Hepatocyte (in vitro differentiated cells): ENCODE measurements at regions not wholly inside any gene's neighbourhood (a gene's known extent, or its start where the extent isn't known, plus 50 kb on each side); places are given as distances from the start of the nearest gene placed in this dataset.

ENCODE experiments used
- DNase-seq: peaks from one replicate; pipeline ENCODE4 v3.0.0-alpha.2; 2016; ENCODE audit warnings: low spot score
- H2AFZ ChIP-seq: fragments of 200-600 bp; sonication (generic); 2 replicates; pipeline ENCODE4 v1.6.0; 2016; ENCODE audit warnings: antibody characterized with exemption, mild to moderate bottlenecking
- H3K27ac ChIP-seq: fragments of 200-600 bp; sonication (generic); 2 replicates; pipeline ENCODE4 v1.5.1; 2016; ENCODE audit warnings: mild to moderate bottlenecking
- H3K27me3 ChIP-seq: fragments of 200-600 bp; sonication (generic); 2 replicates; pipeline ENCODE4 v1.6.1; 2016
- H3K36me3 ChIP-seq: fragments of 200-600 bp; sonication (generic); replicated peaks from 2 replicates; pipeline ENCODE4 v1.5.1; 2016; ENCODE audit warnings: low read depth; ENCODE audit not compliant: insufficient read depth
- H3K4me1 ChIP-seq: fragments of 200-600 bp; sonication (generic); 2 replicates; pipeline ENCODE4 v1.5.1; 2016; ENCODE audit warnings: mild to moderate bottlenecking, moderate library complexity; ENCODE audit not compliant: insufficient read depth
- H3K4me2 ChIP-seq: fragments of 200-600 bp; sonication (generic); 2 replicates; pipeline ENCODE4 v1.6.0; 2016
- H3K4me3 ChIP-seq: fragments of 200-600 bp; sonication (generic); 2 replicates; pipeline ENCODE4 v1.5.1; 2016; ENCODE audit warnings: mild to moderate bottlenecking
- H3K79me2 ChIP-seq: fragments of 200-600 bp; sonication (generic); 2 replicates; pipeline ENCODE4 v1.6.0; 2017; ENCODE audit warnings: mild to moderate bottlenecking
- H3K9me2 ChIP-seq: fragments of 200-600 bp; sonication (generic); replicated peaks from 2 replicates; pipeline ENCODE4 v1.6.0; 2017; ENCODE audit warnings: mild to moderate bottlenecking; ENCODE audit not compliant: insufficient read depth
- H3K9me3 ChIP-seq: fragments of 200-600 bp; sonication (generic); 2 replicates; pipeline ENCODE4 v1.5.1; 2016; ENCODE audit warnings: low read depth, mild to moderate bottlenecking
- H4K20me1 ChIP-seq: fragments of 200-600 bp; sonication (generic); 2 replicates; pipeline ENCODE4 v1.6.0; 2016; ENCODE audit warnings: mild to moderate bottlenecking; ENCODE audit not compliant: insufficient read depth, poor library complexity, severe bottlenecking
- EZH2 ChIP-seq: fragments of 200-600 bp; sonication (generic); IDR thresholded peaks from 2 replicates; pipeline ENCODE4 v1.6.1; 2016; ENCODE audit warnings: antibody characterized with exemption, mild to moderate bottlenecking, borderline replicate concordance
- EZH2phosphoT487 ChIP-seq: fragments of 200-600 bp; sonication (generic); IDR thresholded peaks from one replicate; pipeline ENCODE4 v1.6.1; 2018; ENCODE audit warnings: antibody characterized with exemption, mild to moderate bottlenecking, low read depth, moderate library complexity; ENCODE audit not compliant: unreplicated experiment, severe bottlenecking
- WGBS: methylation state at CpG from one replicate; pipeline ENCODE4 v1.1.6; 2016; ENCODE audit warnings: low lambda C conversion rate; ENCODE audit errors: missing lambda C conversion rate; 5-methylcytosine and 5-hydroxymethylcytosine counted together
- TF ChIP-seq, protein P1 (sequence below): fragments of 200-600 bp; sonication (generic); IDR thresholded peaks from 2 replicates; pipeline ENCODE4 v1.5.1; 2016; ENCODE audit warnings: antibody characterized with exemption, mild to moderate bottlenecking; ENCODE audit not compliant: poor library complexity

- no peak overlapping the region for H2AFZ ChIP-seq
- WGBS = 95% methylated on average over 12 of the region's 12 CpGs
- no peaks in the 10 kb centered on the region for H4K20me1 ChIP-seq
- no peak overlapping the region for H3K27ac ChIP-seq
- H3K27me3 ChIP-seq = no peaks in the 10 kb centered on the region
- H3K9me2 ChIP-seq = no peaks in the 10 kb centered on the region
- peaks cover 31% of the 10 kb centered on the region for H3K4me1 ChIP-seq
- DNase-seq = no peak
- TF ChIP-seq EZH2 (no peak), EZH2phosphoT487 (no peak)
- TF ChIP-seq, protein P1, sequence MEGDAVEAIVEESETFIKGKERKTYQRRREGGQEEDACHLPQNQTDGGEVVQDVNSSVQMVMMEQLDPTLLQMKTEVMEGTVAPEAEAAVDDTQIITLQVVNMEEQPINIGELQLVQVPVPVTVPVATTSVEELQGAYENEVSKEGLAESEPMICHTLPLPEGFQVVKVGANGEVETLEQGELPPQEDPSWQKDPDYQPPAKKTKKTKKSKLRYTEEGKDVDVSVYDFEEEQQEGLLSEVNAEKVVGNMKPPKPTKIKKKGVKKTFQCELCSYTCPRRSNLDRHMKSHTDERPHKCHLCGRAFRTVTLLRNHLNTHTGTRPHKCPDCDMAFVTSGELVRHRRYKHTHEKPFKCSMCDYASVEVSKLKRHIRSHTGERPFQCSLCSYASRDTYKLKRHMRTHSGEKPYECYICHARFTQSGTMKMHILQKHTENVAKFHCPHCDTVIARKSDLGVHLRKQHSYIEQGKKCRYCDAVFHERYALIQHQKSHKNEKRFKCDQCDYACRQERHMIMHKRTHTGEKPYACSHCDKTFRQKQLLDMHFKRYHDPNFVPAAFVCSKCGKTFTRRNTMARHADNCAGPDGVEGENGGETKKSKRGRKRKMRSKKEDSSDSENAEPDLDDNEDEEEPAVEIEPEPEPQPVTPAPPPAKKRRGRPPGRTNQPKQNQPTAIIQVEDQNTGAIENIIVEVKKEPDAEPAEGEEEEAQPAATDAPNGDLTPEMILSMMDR = no peak
- no peak overlapping the region for H3K4me2 ChIP-seq
- H3K36me3 ChIP-seq = no peaks in the 10 kb centered on the region
- H3K9me3 ChIP-seq = no peaks in the 10 kb centered on the region
- no peak overlapping the region for H3K4me3 ChIP-seq
- H3K79me2 ChIP-seq = no peaks in the 10 kb centered on the region
Measured at GRCh38 chr20:50290112-50290511, 99.5 kb downstream of the CEBPB start.

GRCh38 chr20:50290808-50291207, 100.2 kb downstream of the CEBPB start:
- no peaks in the 10 kb centered on the region for H3K79me2 ChIP-seq
- H4K20me1 ChIP-seq = no peaks in the 10 kb centered on the region
- 96% methylated on average over 5 of the region's 5 CpGs for WGBS
- H3K4me3 ChIP-seq = no peak overlapping the region
- H3K4me1 ChIP-seq = peaks cover 24% of the 10 kb centered on the region
- H3K9me2 ChIP-seq = no peaks in the 10 kb centered on the region
- H3K9me3 ChIP-seq = no peaks in the 10 kb centered on the region
- H3K27ac ChIP-seq = no peak overlapping the region
- no peak overlapping the region for H2AFZ ChIP-seq
- no peak for DNase-seq
- H3K4me2 ChIP-seq = no peak overlapping the region
- H3K36me3 ChIP-seq = no peaks in the 10 kb centered on the region
- H3K27me3 ChIP-seq = no peaks in the 10 kb centered on the region
- no peak for TF ChIP-seq EZH2
- no peak for TF ChIP-seq EZH2phosphoT487
- TF ChIP-seq, protein P1 = no peak

- WGBS = 92% methylated on average over 16 of the region's 16 CpGs
- no peak for TF ChIP-seq EZH2
- TF ChIP-seq, protein P1 = no peak
- peaks cover 17% of the 10 kb centered on the region for H3K4me1 ChIP-seq
- no peaks in the 10 kb centered on the region for H3K36me3 ChIP-seq
- H3K27ac ChIP-seq = peak overlapping the region; percentile 79
- no peak for DNase-seq
- no peaks in the 10 kb centered on the region for H3K27me3 ChIP-seq
- no peaks in the 10 kb centered on the region for H3K9me2 ChIP-seq
- no peak overlapping the region for H3K4me3 ChIP-seq
- H4K20me1 ChIP-seq = no peaks in the 10 kb centered on the region
- no peaks in the 10 kb centered on the region for H3K79me2 ChIP-seq
- H2AFZ ChIP-seq = no peak overlapping the region
- H3K4me2 ChIP-seq = no peak overlapping the region
- H3K9me3 ChIP-seq = no peaks in the 10 kb centered on the region
Measured at GRCh38 chr20:50291254-50292078, 100.8 kb downstream of the CEBPB start.
